IMR-90 (cell line): ENCODE measurements at regions not wholly inside any gene's neighbourhood (a gene's known extent, or its start where the extent isn't known, plus 50 kb on each side); places are given as distances from the start of the nearest gene placed in this dataset.

Experiments used
- ATAC-seq: fragments of 200-7000 bp; cut with Tn5 transposase; 2 replicates; pipeline ENCODE4 v1.9.1; 2020; ENCODE audit warnings: low read depth, mild to moderate bottlenecking, moderate library complexity
- BruUV-seq: library from RNA; stranded (reverse); fragments of 400-500 nt; replicated peaks from 2 replicates; lab custom pipeline; 2021; lab: Mats Ljungman, UMichigan
- CTCF ChIA-PET: fragments of 300-600 bp; formaldehyde crosslinking; extraction: SDS; loops from one replicate; lab custom pipeline; 2021; ENCODE audit warnings: antibody characterized with exemption; lab: Yijun Ruan, JAX
- POLR2A ChIA-PET: fragments of 300-600 bp; sonication (Branson Sonifier 250); formaldehyde crosslinking; loops from one replicate; lab custom pipeline; 2022; ENCODE audit warnings: antibody characterized with exemption; ENCODE audit not compliant: unreplicated experiment; lab: Charles Lee
- DNase-seq: peaks from one replicate; pipeline ENCODE4 v3.0.0; 2013
- H2AFZ ChIP-seq: replicated peaks from 2 replicates; pipeline ENCODE3; 2013; ENCODE audit warnings: low read length, mild to moderate bottlenecking; ENCODE audit not compliant: poor library complexity
- H2AK5ac ChIP-seq: 2 replicates; pipeline ENCODE4 v1.6.1; 2013; ENCODE audit warnings: low read depth, low read length, inconsistent platforms
- H2AK9ac ChIP-seq: replicated peaks from 2 replicates; pipeline ENCODE3; 2013; ENCODE audit warnings: mild to moderate bottlenecking, low read depth, low read length, moderate library complexity; ENCODE audit not compliant: poor library complexity
- H2BK120ac ChIP-seq: 2 replicates; pipeline ENCODE4 v1.6.1; 2013; ENCODE audit warnings: low read depth, low read length, inconsistent platforms
- H2BK15ac ChIP-seq: 3 replicates; pipeline ENCODE4 v1.6.1; 2013; ENCODE audit warnings: low read depth, low read length, inconsistent platforms
- H2BK20ac ChIP-seq: 2 replicates; pipeline ENCODE4 v1.6.1; 2013; ENCODE audit warnings: low read depth, mild to moderate bottlenecking, inconsistent platforms, low read length, moderate library complexity
- H2BK5ac ChIP-seq: 2 replicates; pipeline ENCODE4 v1.6.1; 2013; ENCODE audit warnings: mild to moderate bottlenecking, low read depth, low read length, inconsistent platforms; ENCODE audit not compliant: poor library complexity, severe bottlenecking
- H3K14ac ChIP-seq: replicated peaks from 2 replicates; pipeline ENCODE4 v1.6.1; 2013; ENCODE audit warnings: low read depth, low read length, inconsistent platforms
- H3K18ac ChIP-seq: 2 replicates; pipeline ENCODE4 v1.6.1; 2013; ENCODE audit warnings: low read depth, low read length, control low read depth
- H3K23ac ChIP-seq: 2 replicates; pipeline ENCODE4 v1.6.1; 2013; ENCODE audit warnings: low read depth, low read length, inconsistent platforms
- H3K27ac ChIP-seq: 2 replicates; pipeline ENCODE4 v1.5.1; 2013; ENCODE audit warnings: mild to moderate bottlenecking, control low read depth, low read length; ENCODE audit not compliant: insufficient read depth
- H3K27me3 ChIP-seq: 2 replicates; pipeline ENCODE4 v1.6.1; 2013; ENCODE audit warnings: low read length; ENCODE audit not compliant: control insufficient read depth, insufficient read depth
- H3K36me3 ChIP-seq: 2 replicates; pipeline ENCODE4 v1.6.1; 2013; ENCODE audit warnings: low read length, mixed read lengths; ENCODE audit not compliant: control insufficient read depth, insufficient read depth
- H3K4ac ChIP-seq: 2 replicates; pipeline ENCODE4 v1.6.1; 2013; ENCODE audit warnings: low read depth, low read length, inconsistent platforms
- H3K4me1 ChIP-seq: 2 replicates; pipeline ENCODE4 v1.6.1; 2013; ENCODE audit warnings: low read length, mixed read lengths; ENCODE audit not compliant: control insufficient read depth, insufficient read depth
- H3K4me2 ChIP-seq: 2 replicates; pipeline ENCODE4 v1.6.1; 2013; ENCODE audit warnings: low read depth, mild to moderate bottlenecking, control low read depth, low read length, moderate library complexity
- H3K4me3 ChIP-seq: 2 replicates; pipeline ENCODE4 v1.5.1; 2013; ENCODE audit warnings: low read depth, mild to moderate bottlenecking, control low read depth, low read length, moderate library complexity; ENCODE audit not compliant: insufficient read depth
- H3K56ac ChIP-seq: 2 replicates; pipeline ENCODE4 v1.6.1; 2013; ENCODE audit warnings: low read length, inconsistent platforms; ENCODE audit not compliant: insufficient read depth; ENCODE audit errors: extremely low read depth
- H3K79me1 ChIP-seq, 2 experiments: 2 replicates each; pipeline ENCODE4 v1.6.1; 2013; ENCODE audit warnings: low read length in 2 of 2, inconsistent platforms in 1 of 2, low read depth in 1 of 2
- H3K9ac ChIP-seq: 2 replicates; pipeline ENCODE4 v1.6.1; 2013; ENCODE audit warnings: low read depth, low read length, control low read depth
- H3K9me1 ChIP-seq: 2 replicates; pipeline ENCODE4 v1.6.1; 2013; ENCODE audit warnings: low read length, inconsistent platforms; ENCODE audit not compliant: insufficient read depth
- H3K9me3 ChIP-seq: 2 replicates; pipeline ENCODE4 v1.6.1; 2013; ENCODE audit warnings: low read length; ENCODE audit not compliant: control insufficient read depth, insufficient read depth
- H4K20me1 ChIP-seq: 2 replicates; pipeline ENCODE4 v1.6.1; 2013; ENCODE audit warnings: low read length, inconsistent platforms; ENCODE audit not compliant: insufficient read depth
- H4K5ac ChIP-seq: 2 replicates; pipeline ENCODE4 v1.6.1; 2013; ENCODE audit warnings: mild to moderate bottlenecking, low read depth, low read length, control low read depth
- H4K8ac ChIP-seq, 2 experiments: 2 replicates each; pipeline ENCODE4 v1.6.1; 2013; ENCODE audit warnings: low read depth in 2 of 2, low read length in 2 of 2, control low read depth in 1 of 2, inconsistent platforms in 1 of 2
- H4K91ac ChIP-seq: 2 replicates; pipeline ENCODE4 v1.6.1; 2013; ENCODE audit warnings: low read depth, low read length, inconsistent platforms; ENCODE audit not compliant: insufficient read depth
- BHLHE40 ChIP-seq: fragments of 150-350 bp; IDR thresholded peaks from 2 replicates; pipeline ENCODE4 v1.6.1; 2016; ENCODE audit warnings: mild to moderate bottlenecking, low read depth, low read length
- CEBPB ChIP-seq: IDR thresholded peaks from 2 replicates; pipeline ENCODE4 v1.6.1; 2012; ENCODE audit warnings: low read depth, low read length, improper control_type of control experiment
- CHD1 ChIP-seq: IDR thresholded peaks from 2 replicates; pipeline ENCODE4 v1.6.1; 2012; ENCODE audit warnings: low read depth, low read length, improper control_type of control experiment
- MAFK ChIP-seq: IDR thresholded peaks from 2 replicates; pipeline ENCODE4 v1.6.1; 2012; ENCODE audit warnings: low read depth, low read length, improper control_type of control experiment
- MAZ ChIP-seq: IDR thresholded peaks from 2 replicates; pipeline ENCODE4 v1.6.1; 2012; ENCODE audit warnings: low read depth, mild to moderate bottlenecking, low read length, improper control_type of control experiment, moderate library complexity, borderline replicate concordance
- MXI1 ChIP-seq: IDR thresholded peaks from 2 replicates; pipeline ENCODE4 v1.6.1; 2012; ENCODE audit warnings: low read depth, mild to moderate bottlenecking, low read length, moderate library complexity, borderline replicate concordance
- NFE2L2 ChIP-seq: fragments of 150-350 bp; IDR thresholded peaks from 2 replicates; pipeline ENCODE4 v1.6.1; 2016; ENCODE audit warnings: low read depth, mild to moderate bottlenecking, low read length
- RCOR1 ChIP-seq: IDR thresholded peaks from 2 replicates; pipeline ENCODE4 v1.6.1; 2012; ENCODE audit warnings: mild to moderate bottlenecking, low read length, improper control_type of control experiment; ENCODE audit not compliant: insufficient replicate concordance
- RFX5 ChIP-seq: IDR thresholded peaks from 2 replicates; pipeline ENCODE4 v1.8.0; 2012; ENCODE audit warnings: low read depth, mild to moderate bottlenecking, low read length, moderate library complexity
- WGBS, 2 experiments: methylation state at CpG; one replicate each; pipeline versions ENCODE4 v1.1.5 to v1.1.7; 2013; ENCODE audit warnings: missing lambda C conversion rate in 2 of 2; ENCODE audit not compliant: insufficient read length in 1 of 2; ENCODE audit errors: extremely low coverage in 2 of 2; 5-methylcytosine and 5-hydroxymethylcytosine counted together
- dilution Hi-C: fragments of 300-500 bp; cut with HindIII; formaldehyde crosslinking; loops from one replicate; pipeline ENCODE4 v1.14.3; 2018; ENCODE audit warnings: low sequenced_read_pairs; ENCODE audit not compliant: unreplicated experiment
- in situ Hi-C: fragments of 300-500 bp; cut with MboI; formaldehyde crosslinking; loops from 3 replicates; pipeline ENCODE4 v1.14.3; 2019; ENCODE audit warnings: low sequenced_read_pairs, inconsistent platforms, mixed read lengths
- intact Hi-C: fragments of 100-400 bp; cut with micrococcal nuclease; formaldehyde crosslinking; loops from 2 replicates; pipeline ENCODE4 v1.10.0; 2022
- TF ChIP-seq, protein P1 (sequence below): fragments of 150-350 bp; IDR thresholded peaks from 2 replicates; pipeline ENCODE4 v1.6.1; 2017; ENCODE audit warnings: mild to moderate bottlenecking, antibody characterized with exemption, low read length, low read depth
- TF ChIP-seq, protein P2 (sequence below): conservative IDR thresholded peaks from 2 replicates; pipeline ENCODE4 v1.5.1; 2012; ENCODE audit warnings: mild to moderate bottlenecking, low read depth, low read length, improper control_type of control experiment

DNA sequence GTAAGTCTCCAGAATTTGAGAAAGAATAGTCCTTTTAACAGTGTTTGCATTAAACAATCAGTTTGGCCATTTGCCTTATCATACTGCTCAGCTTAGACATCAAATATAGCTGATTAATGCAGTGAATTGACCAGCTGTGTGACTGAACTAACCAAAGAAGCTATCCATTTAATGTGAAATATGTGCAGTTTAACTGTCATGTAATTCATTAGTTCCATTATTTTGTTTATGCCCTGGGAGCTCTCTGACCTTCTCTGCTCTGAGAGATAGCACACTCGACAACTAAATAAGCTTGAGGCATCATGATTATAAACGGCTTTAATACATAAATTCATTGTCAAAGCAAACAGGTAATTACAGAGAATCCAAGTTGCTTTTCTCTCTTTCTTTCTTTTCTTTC is 324.3 kb upstream of the PCDH7 start:
- ATAC-seq (no peak), DNase-seq (no peak)
- Histone ChIP-seq H3K18ac (no peak overlapping the region), H2AK5ac (no peak overlapping the region), H2BK15ac (no peak overlapping the region), H4K8ac (no peak overlapping the region), H3K14ac (no peak overlapping the region), H2BK20ac (no peak overlapping the region), H3K4me1 (no peaks in the 10 kb centered on the region), H3K9me3 (no peaks in the 10 kb centered on the region; the same call in 1 of the 2 replicates), H3K27me3 (no peaks in the 10 kb centered on the region), H3K9ac (no peak overlapping the region), H3K36me3 (no peaks in the 10 kb centered on the region), H3K4me2 (no peak overlapping the region), H3K4ac (no peak overlapping the region), H2BK120ac (no peak overlapping the region), H3K4me3 (no peak overlapping the region), H4K91ac (no peak overlapping the region), H4K20me1 (no peaks in the 10 kb centered on the region), H3K23ac (no peak overlapping the region), H2BK5ac (no peak overlapping the region), H3K56ac (no peak overlapping the region), H2AFZ (no peak overlapping the region), H3K79me1 (no peaks in the 10 kb centered on the region), H3K27ac (no peak overlapping the region), H4K5ac (no peak overlapping the region), H2AK9ac (no peak overlapping the region), H3K9me1 (no peaks in the 10 kb centered on the region)
- BruUV-seq: no TSS peak
- intact Hi-C loops: loop anchor here (10.0 kb wide), 1 partner anchor 901 kb away; no protein-coding TSS in a partner anchor
- ChIA-PET POLR2A (no interaction called here), CTCF (no interaction called here)
- WGBS, 2 experiments: no CpG with 5 or more reads among the region's 2 CpGs
- TF ChIP-seq MXI1 (no peak), BHLHE40 (no peak), CHD1 (no peak), RFX5 (no peak), RCOR1 (no peak), MAFK (no peak), MAZ (no peak), NFE2L2 (no peak), CEBPB (no peak)
- TF ChIP-seq, protein P1, sequence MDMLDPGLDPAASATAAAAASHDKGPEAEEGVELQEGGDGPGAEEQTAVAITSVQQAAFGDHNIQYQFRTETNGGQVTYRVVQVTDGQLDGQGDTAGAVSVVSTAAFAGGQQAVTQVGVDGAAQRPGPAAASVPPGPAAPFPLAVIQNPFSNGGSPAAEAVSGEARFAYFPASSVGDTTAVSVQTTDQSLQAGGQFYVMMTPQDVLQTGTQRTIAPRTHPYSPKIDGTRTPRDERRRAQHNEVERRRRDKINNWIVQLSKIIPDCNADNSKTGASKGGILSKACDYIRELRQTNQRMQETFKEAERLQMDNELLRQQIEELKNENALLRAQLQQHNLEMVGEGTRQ: no peak
- TF ChIP-seq, protein P2, sequence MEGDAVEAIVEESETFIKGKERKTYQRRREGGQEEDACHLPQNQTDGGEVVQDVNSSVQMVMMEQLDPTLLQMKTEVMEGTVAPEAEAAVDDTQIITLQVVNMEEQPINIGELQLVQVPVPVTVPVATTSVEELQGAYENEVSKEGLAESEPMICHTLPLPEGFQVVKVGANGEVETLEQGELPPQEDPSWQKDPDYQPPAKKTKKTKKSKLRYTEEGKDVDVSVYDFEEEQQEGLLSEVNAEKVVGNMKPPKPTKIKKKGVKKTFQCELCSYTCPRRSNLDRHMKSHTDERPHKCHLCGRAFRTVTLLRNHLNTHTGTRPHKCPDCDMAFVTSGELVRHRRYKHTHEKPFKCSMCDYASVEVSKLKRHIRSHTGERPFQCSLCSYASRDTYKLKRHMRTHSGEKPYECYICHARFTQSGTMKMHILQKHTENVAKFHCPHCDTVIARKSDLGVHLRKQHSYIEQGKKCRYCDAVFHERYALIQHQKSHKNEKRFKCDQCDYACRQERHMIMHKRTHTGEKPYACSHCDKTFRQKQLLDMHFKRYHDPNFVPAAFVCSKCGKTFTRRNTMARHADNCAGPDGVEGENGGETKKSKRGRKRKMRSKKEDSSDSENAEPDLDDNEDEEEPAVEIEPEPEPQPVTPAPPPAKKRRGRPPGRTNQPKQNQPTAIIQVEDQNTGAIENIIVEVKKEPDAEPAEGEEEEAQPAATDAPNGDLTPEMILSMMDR: no peak
- dilution Hi-C loops: no loop called here
- in situ Hi-C loops: no loop called here
